SK-N-SH (cell line): ENCODE measurements at regions not wholly inside any gene's neighbourhood (a gene's known extent, or its start where the extent isn't known, plus 50 kb on each side); places are given as distances from the start of the nearest gene placed in this dataset.
"Not testable (repeated sequence)": the region's sequence is repeated elsewhere in the genome, so short reads cannot be mapped to it uniquely, and the experiment has no call there.

Experiments used
- CTCF ChIA-PET: fragments of 300-600, 350-600 bp; formaldehyde crosslinking; extraction: SDS; loops from one replicate; lab custom pipeline; 2021; lab: Yijun Ruan, JAX
- POLR2A ChIA-PET: fragments of 350-600 bp; sonication (Branson Sonifier 250); formaldehyde crosslinking; extraction: SDS; loops from one replicate; lab custom pipeline; 2020; ENCODE audit warnings: antibody characterized with exemption, inconsistent platforms; lab: Yijun Ruan, JAX
- DNase-seq: peaks from one replicate; pipeline ENCODE4 v3.0.0; 2012
- H2AFZ ChIP-seq: fragments of 200-600 bp; sonication (generic); 2 replicates; pipeline ENCODE4 v1.8.1; 2016; ENCODE audit warnings: antibody characterized with exemption, mild to moderate bottlenecking, low read depth
- H3F3A ChIP-seq: fragments of 200-600 bp; sonication (generic); replicated peaks from 2 replicates; pipeline ENCODE3; 2016; ENCODE audit warnings: antibody characterized with exemption, mild to moderate bottlenecking; ENCODE audit not compliant: insufficient read depth
- H3K27ac ChIP-seq, 2 experiments: fragments of 200-500 bp in 1 of 2; fragments of 200-600 bp in 1 of 2; sonication (Bioruptor generic) in 1 of 2; sonication (generic), shearing (Covaris generic) in 1 of 2; 2 replicates each; pipeline versions ENCODE4 v1.5.1 to v1.6.1; 2014 to 2016; ENCODE audit warnings: low read depth in 2 of 2, inconsistent platforms in 1 of 2, low read length in 1 of 2, mild to moderate bottlenecking in 1 of 2, mixed read lengths in 1 of 2
- H3K27me3 ChIP-seq: fragments of 200-600 bp; sonication (generic), shearing (Covaris generic); 2 replicates; pipeline ENCODE4 v1.6.1; 2016; ENCODE audit warnings: mixed run types; ENCODE audit not compliant: insufficient read depth
- H3K36me3 ChIP-seq, 2 experiments: fragments of 200-500 bp in 1 of 2; fragments of 200-600 bp in 1 of 2; sonication (Bioruptor generic) in 1 of 2; sonication (generic) in 1 of 2; replicated peaks in 1 of 2; 2 replicates each; pipeline versions ENCODE3 to v1.5.1; 2014 to 2016; ENCODE audit warnings: low read length in 1 of 2, mild to moderate bottlenecking in 1 of 2; ENCODE audit not compliant: insufficient read depth in 2 of 2, control insufficient read depth in 1 of 2
- H3K4me1 ChIP-seq, 2 experiments: fragments of 200-500 bp in 1 of 2; fragments of 200-600 bp in 1 of 2; sonication (Bioruptor generic) in 1 of 2; sonication (generic), shearing (Covaris generic) in 1 of 2; 2 replicates each; pipeline versions ENCODE4 v1.5.1 to v1.6.1; 2014 to 2016; ENCODE audit warnings: low read depth in 1 of 2, low read length in 1 of 2, mixed run types in 1 of 2; ENCODE audit not compliant: insufficient read depth in 2 of 2, control insufficient read depth in 1 of 2
- H3K4me2 ChIP-seq: fragments of 200-600 bp; sonication (generic), shearing (Covaris generic); 2 replicates; pipeline ENCODE4 v1.6.1; 2017; ENCODE audit warnings: mixed run types
- H3K4me3 ChIP-seq, 2 experiments: fragments of 200-500 bp in 1 of 2; fragments of 200-600 bp in 1 of 2; sonication (Bioruptor generic) in 1 of 2; sonication (generic), shearing (Covaris generic) in 1 of 2; 2 replicates each; pipeline versions ENCODE4 v1.5.1 to v1.8.1; 2014 to 2016; ENCODE audit warnings: low read depth in 2 of 2, inconsistent platforms in 1 of 2, low read length in 1 of 2, mild to moderate bottlenecking in 1 of 2, mixed read lengths in 1 of 2, moderate library complexity in 1 of 2
- H3K79me2 ChIP-seq: fragments of 200-600 bp; sonication (generic); 2 replicates; pipeline ENCODE4 v1.8.1; 2017; ENCODE audit warnings: mild to moderate bottlenecking; ENCODE audit not compliant: insufficient read depth
- H3K9ac ChIP-seq: fragments of 200-600 bp; sonication (generic); 2 replicates; pipeline ENCODE4 v1.6.1; 2017; ENCODE audit warnings: mixed run types
- H3K9me2 ChIP-seq: fragments of 200-600 bp; sonication (generic); 2 replicates; pipeline ENCODE4 v1.6.1; 2017; ENCODE audit warnings: mixed run types
- H3K9me3 ChIP-seq: fragments of 200-600 bp; sonication (generic); 2 replicates; pipeline ENCODE4 v1.6.1; 2017; ENCODE audit warnings: mixed run types, mild to moderate bottlenecking, moderate library complexity
- H4K20me1 ChIP-seq: fragments of 200-600 bp; sonication (generic); 2 replicates; pipeline ENCODE4 v1.6.1; 2017; ENCODE audit warnings: mild to moderate bottlenecking, mixed run types; ENCODE audit not compliant: insufficient read depth
- WGBS: methylation state at CpG from one replicate; pipeline ENCODE4 v1.1.6; 2017; ENCODE audit warnings: low lambda C conversion rate; 5-methylcytosine and 5-hydroxymethylcytosine counted together

DNA sequence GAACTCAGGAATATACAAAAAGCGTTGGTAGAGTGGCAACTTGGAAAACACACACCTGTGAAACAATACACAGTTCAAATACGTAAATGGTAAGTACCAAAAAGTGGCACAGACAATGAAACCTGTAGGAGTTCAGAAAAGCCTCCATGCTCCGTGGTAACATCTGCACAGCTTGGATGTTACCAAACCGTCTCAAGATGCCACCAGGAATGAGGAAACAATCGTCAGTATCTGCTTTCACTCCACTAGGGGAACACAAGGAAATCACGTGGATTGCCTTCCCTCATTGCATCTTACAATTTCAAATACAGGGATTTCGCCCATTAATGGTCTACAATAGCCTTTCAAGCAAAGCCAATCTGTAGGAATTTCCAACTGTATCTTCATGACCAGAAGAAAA is 224.6 kb upstream of the LRRC61 start:
- H3K4me1 ChIP-seq, H3K36me3 ChIP-seq, POLR2A ChIA-PET, DNase-seq, CTCF ChIA-PET, H3K27ac ChIP-seq, H3K9ac ChIP-seq, H3F3A ChIP-seq, H3K27me3 ChIP-seq, H3K79me2 ChIP-seq, H3K9me3 ChIP-seq, H3K4me3 ChIP-seq, H2AFZ ChIP-seq, H3K4me2 ChIP-seq, H4K20me1 ChIP-seq, H3K9me2 ChIP-seq: not testable (repeated sequence)
- WGBS: 4% methylated on average over 6 of the region's 7 CpGs

DNA sequence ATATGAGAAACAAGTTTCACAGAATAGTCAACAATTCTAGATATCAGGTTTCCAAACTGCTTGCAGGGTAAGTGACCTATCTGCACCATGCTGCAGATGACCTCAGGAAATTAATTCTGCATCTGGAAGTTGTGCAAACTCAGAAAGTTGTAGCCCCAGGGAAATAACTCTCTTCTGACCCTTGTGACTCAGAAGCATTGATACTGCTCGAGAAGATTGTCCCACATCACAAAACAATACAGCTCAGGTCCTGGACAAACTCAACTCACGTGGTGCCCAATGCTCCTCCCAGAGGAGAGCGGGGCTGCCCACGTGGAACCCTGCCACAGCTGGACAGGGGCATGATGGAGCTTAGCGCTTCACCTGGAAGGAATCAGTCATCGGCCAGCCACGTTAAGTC is 221.9 kb upstream of the LRRC61 start:
- DNase-seq, POLR2A ChIA-PET: not testable (repeated sequence)

DNA sequence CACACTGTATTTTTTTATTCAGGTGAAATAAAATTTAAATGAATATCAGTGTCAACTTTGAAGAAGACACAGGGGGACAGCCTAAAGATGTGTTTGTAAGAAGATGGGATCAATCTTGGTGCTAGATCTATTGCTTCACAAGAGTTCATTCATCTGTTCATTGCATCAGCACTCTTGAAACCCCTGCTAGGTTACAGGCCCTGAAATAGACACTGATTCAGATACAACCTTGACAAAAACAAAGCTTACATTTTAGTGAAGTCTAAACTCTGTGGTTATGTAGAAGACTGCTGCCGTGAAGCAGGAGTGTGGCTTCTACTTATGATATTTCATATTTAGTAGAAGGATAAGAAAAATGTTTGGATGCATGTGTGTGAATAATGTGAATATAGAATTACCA is 215.9 kb upstream of the LRRC61 start:
- CTCF ChIA-PET: interaction anchor here (0.7 kb wide), 1 partner anchor 178 kb away, joined by 3 read pairs; no protein-coding TSS in a partner anchor
- H3K9me3 ChIP-seq, H3K36me3 ChIP-seq, H2AFZ ChIP-seq, H3K4me3 ChIP-seq, POLR2A ChIA-PET, H3K27me3 ChIP-seq, H3F3A ChIP-seq, H3K4me2 ChIP-seq, H4K20me1 ChIP-seq, H3K4me1 ChIP-seq, H3K79me2 ChIP-seq, H3K9me2 ChIP-seq, H3K27ac ChIP-seq, DNase-seq, H3K9ac ChIP-seq: not testable (repeated sequence)
- 17% methylated on average over 1 of the region's 1 CpG for WGBS

More for the DNA sequence above, 221.9 kb upstream of the LRRC61 start:
- H3K79me2 ChIP-seq, H3K36me3 ChIP-seq, CTCF ChIA-PET, H4K20me1 ChIP-seq, H3K9me3 ChIP-seq, H3K4me1 ChIP-seq, H2AFZ ChIP-seq, H3F3A ChIP-seq, H3K27ac ChIP-seq, H3K9ac ChIP-seq, H3K27me3 ChIP-seq, H3K4me3 ChIP-seq, H3K9me2 ChIP-seq, H3K4me2 ChIP-seq: not testable (repeated sequence)
- 7% methylated on average over 3 of the region's 7 CpGs for whole genome bisulfite sequencing

DNA sequence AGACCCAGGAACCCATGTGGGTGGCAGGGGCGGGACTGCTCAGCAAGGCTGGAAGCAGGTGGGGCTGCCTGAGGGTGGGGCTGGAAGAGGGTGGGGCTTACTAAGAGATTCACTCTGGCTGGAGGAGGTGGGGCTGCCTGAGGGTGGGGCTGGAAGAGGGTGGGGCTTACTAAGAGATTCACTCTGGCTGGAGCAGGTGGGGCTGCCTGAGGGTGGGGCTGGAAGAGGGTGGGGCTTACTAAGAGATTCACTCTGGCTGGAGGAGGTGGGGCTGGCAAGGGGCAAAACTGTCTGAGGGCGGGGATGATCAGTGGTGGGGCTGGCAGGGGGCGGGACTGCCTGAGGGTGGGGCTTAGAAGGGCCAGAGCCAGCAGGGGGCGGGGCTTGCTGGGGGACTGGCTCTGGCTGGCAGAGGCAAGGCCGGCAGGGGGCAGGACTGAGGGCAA is 212.8 kb upstream of the LRRC61 start:
- POLR2A ChIA-PET: not testable (repeated sequence)

DNA sequence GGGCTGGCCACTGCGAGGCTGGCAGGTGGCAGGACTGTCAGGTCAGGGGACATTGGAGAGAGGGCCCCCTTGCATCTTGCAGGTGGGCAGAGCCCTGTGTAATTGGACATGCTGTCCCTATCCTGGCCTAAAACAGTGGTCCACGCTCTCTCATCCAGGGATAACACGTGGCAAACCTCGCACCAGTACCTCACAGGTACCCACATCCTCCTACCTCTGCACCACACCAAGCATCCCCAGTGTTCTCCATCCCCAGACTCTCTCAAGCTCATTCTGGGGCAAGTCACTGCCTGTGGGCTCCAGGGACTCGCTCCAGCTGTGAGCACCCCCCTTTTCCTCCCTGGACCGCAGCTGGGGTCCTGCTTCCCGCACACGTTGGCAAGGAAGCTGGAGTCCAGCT is 212.3 kb upstream of the LRRC61 start:
- H3K9ac ChIP-seq, H3F3A ChIP-seq, H3K36me3 ChIP-seq, H3K4me1 ChIP-seq, H3K4me2 ChIP-seq, H3K4me3 ChIP-seq, H3K27ac ChIP-seq, H3K9me2 ChIP-seq, H2AFZ ChIP-seq, H3K79me2 ChIP-seq, CTCF ChIA-PET, H4K20me1 ChIP-seq, POLR2A ChIA-PET, H3K9me3 ChIP-seq: not testable (repeated sequence)
- WGBS: 6% methylated on average over 4 of the region's 8 CpGs
- peak; percentile 5 for DNase-seq
- peaks cover 12% of the 10 kb centered on the region; the same call in 1 of the 2 replicates for H3K27me3 ChIP-seq

More for the DNA sequence above, 212.8 kb upstream of the LRRC61 start:
- 8% methylated on average over 4 of the region's 5 CpGs for WGBS
- H3K4me3 ChIP-seq, CTCF ChIA-PET, H4K20me1 ChIP-seq, H2AFZ ChIP-seq, H3K4me2 ChIP-seq, H3K9me3 ChIP-seq, H3K79me2 ChIP-seq, H3K4me1 ChIP-seq, H3K36me3 ChIP-seq, H3K9me2 ChIP-seq, H3K9ac ChIP-seq, DNase-seq, H3K27ac ChIP-seq, H3F3A ChIP-seq: not testable (repeated sequence)
- peaks cover 12% of the 10 kb centered on the region; the same call in 1 of the 2 replicates for H3K27me3 ChIP-seq

DNA sequence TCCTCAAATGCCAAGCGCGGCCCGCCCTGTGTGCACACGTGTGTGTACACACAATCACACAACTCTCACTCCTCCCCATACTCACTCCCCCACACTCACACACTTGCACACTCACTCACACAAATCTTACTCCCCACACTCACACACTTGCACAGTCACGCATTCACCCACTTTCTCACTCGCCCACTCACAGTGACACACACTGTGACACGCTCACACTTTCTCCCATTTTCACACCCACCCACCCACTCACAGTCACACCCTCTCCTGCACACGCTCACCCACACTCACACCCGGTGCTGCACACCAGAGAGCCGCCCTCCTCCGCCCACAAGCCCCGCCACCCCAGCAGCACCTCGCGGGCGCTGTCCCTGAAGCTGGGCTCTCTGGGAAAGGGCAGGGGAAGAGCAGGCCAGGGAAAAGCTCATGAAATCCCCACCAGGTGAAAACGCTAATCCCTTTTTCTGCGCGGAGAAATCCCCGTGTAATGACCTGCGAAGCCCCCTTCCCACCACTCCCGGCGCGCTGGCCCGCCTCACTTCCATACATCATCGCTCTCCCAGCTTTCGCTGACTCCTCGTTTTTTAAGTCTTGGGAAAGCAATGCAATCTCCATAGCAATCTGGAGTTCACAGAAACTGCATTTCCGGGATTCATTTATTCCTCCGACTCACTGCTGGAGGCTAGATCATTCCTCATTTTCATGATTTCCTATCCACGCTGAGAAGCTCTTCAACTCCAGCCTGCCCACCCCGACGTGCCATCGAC is 211.6 kb upstream of the LRRC61 start:
- DNase-seq, H3K27ac ChIP-seq, H2AFZ ChIP-seq, H3K4me1 ChIP-seq, H3K9me2 ChIP-seq, H3K36me3 ChIP-seq, H4K20me1 ChIP-seq, H3K4me3 ChIP-seq, POLR2A ChIA-PET, CTCF ChIA-PET, H3K4me2 ChIP-seq, H3K9me3 ChIP-seq, H3F3A ChIP-seq, H3K9ac ChIP-seq, H3K79me2 ChIP-seq: not testable (repeated sequence)
- peaks cover 12% of the 10 kb centered on the region; the same call in 1 of the 2 replicates for H3K27me3 ChIP-seq
- WGBS: 28% methylated on average over 30 of the region's 33 CpGs
